Activated CD4-positive, alpha-beta T cell treated with anti-CD3 and anti-CD28 coated beads, Interleukin-2, amount 10 ng/mL, durations not matched to agents 7 days and 5 days (primary cell): ENCODE measurements at regions not wholly inside any gene's neighbourhood (a gene's known extent, or its start where the extent isn't known, plus 50 kb on each side); places are given as distances from the start of the nearest gene placed in this dataset.
A peak's percentile ranks its signal among the peaks of the same experiment; 100 is the strongest.

ENCODE experiments used
- CTCF ChIA-PET: fragments of 350-600 bp; sonication (Branson Sonifier 250); formaldehyde crosslinking; loops from one replicate; lab custom pipeline; 2021; ENCODE audit warnings: antibody characterized with exemption; lab: Charles Lee
- POLR2A ChIA-PET: fragments of 350-600 bp; sonication (Branson Sonifier 250); formaldehyde crosslinking; loops from one replicate; lab custom pipeline; 2021; ENCODE audit warnings: antibody characterized with exemption; lab: Charles Lee
- DNase-seq: peaks from one replicate; pipeline ENCODE4 v3.0.0-alpha.2; 2020
- H3K27ac Mint-ChIP-seq: one replicate; pipeline ENCODE4 v1.8.0; 2021; ENCODE audit warnings: mild to moderate bottlenecking, moderate library complexity, mixed read lengths
- H3K27me3 Mint-ChIP-seq: one replicate; pipeline ENCODE4 v1.8.0; 2021; ENCODE audit warnings: mixed read lengths
- H3K36me3 Mint-ChIP-seq: one replicate; pipeline ENCODE4 v1.8.0; 2021; ENCODE audit warnings: low read depth, mixed read lengths
- H3K4me1 Mint-ChIP-seq: one replicate; pipeline ENCODE4 v1.8.0; 2021; ENCODE audit warnings: mixed read lengths
- H3K4me3 Mint-ChIP-seq: one replicate; pipeline ENCODE4 v1.8.0; 2021; ENCODE audit warnings: mild to moderate bottlenecking, moderate library complexity, mixed read lengths
- H3K9me3 Mint-ChIP-seq: one replicate; pipeline ENCODE4 v1.8.0; 2021; ENCODE audit warnings: mixed read lengths

DNA sequence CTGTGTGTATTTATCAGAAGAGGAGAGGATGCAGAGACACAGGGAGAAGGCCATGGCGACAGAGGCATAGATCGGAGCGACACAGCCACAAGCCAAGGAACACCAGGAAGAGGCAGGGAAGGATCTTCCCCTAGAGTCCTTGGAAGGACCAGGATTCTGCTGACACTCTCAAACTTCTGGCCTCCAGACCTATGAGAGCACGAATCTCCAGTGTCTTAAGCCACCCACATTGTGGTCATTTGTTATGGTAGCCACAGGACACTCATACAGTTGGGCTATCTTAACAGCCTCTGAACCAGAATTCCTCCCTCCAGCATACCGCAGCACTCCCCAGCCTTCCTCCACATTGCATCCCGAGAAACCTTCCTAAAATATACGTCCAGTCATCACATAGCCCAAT lies 367.0 kb upstream of the MGMT start:
- Mint-ChIP-seq H3K27ac (no peak overlapping the region), H3K4me1 (peaks cover 40% of the 10 kb centered on the region)
- POLR2A ChIA-PET: no interaction called here

DNA sequence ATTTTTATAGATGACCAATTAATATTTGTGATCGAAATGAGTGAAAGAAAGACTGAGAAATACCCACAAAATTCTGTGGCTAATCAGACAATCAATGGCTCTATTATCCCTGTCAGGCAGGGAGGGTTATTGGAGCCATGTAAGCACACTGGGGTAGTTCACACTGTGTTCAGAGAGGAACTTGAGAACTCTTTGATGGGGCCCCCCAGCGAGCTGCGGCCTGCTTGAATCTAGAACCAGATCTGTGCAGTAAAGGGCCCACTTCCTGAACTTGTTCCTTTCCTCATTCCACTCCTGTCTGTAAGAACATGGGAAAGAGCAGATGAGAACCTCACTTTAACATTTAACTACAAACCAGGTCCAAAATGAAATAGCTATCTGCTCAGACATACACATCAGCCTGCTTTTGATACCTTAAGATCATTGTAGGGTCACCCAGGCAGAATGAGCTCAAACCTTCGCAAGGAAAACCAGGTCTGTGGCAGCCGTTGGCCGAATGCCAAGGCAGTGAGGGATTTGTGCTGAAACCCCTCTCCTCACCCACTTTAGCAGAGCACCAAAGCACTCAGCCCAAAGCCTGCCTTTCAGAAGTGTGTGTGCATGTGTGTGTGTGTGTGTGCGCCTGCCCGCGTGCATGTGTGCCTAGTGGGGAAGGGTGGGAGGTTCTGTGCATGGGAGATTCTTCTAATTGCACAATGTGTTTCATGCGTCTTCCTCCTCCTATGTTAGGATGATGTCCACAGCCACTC lies 365.6 kb upstream of the MGMT start:
- Mint-ChIP-seq H3K4me1 (peaks cover 51% of the 10 kb centered on the region), H3K36me3 (peaks cover 4% of the 10 kb centered on the region), H3K27me3 (no peaks in the 10 kb centered on the region), H3K9me3 (peaks cover 2% of the 10 kb centered on the region), H3K27ac (peak overlapping the region; percentile 70), H3K4me3 (no peak overlapping the region)
- DNase-seq: no peak
- ChIA-PET CTCF (interaction anchor here (1.0 kb wide), 1 partner anchor 11 kb away, joined by 4 read pairs; no protein-coding TSS in a partner anchor), POLR2A (no interaction called here)

More for the DNA sequence above, 367.0 kb upstream of the MGMT start:
- H3K36me3 Mint-ChIP-seq: peaks cover 4% of the 10 kb centered on the region
- H3K4me3 Mint-ChIP-seq: no peak overlapping the region
- peaks cover 2% of the 10 kb centered on the region for H3K27me3 Mint-ChIP-seq
- no peak for DNase-seq
- H3K9me3 Mint-ChIP-seq: peaks cover 2% of the 10 kb centered on the region
- CTCF ChIA-PET: no interaction called here

DNA sequence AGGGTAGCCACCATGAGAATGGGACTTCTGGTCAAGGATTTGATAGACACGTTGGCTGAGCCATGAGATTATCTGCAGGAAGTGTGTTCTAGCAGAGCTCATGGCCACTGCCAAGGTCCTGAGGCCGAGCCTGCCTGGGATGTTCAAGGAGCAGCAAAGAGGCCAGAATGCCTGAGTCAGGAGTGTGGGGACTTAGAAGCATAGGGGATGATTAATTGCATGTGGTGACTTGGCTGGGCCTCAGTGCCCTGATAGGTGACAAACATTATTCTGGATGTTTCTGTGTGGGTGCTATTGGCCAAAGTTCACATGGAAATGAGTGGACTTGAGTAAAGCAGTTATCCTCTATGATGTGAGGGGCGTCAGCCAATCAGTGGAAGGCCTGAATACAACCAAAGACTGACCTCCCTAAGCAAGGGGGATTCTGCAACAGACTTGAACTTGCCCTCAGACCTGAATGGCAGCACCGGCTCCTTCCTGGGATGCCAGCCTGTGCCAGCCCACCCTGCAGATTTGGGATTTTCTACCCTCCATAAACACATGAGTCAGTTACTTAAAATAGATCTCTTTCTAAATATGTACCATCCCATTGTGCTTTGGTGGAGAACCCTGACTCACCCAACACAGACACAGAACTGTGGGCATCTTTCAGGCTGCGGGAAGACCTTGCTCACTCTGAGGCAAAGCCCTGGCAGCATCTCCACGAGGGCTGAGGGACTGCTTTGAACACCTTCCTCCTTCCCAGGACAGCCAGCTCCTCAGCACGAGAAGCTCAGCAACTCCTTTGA lies 363.9 kb upstream of the MGMT start:
- H3K4me3 Mint-ChIP-seq: no peak overlapping the region
- peaks cover 3% of the 10 kb centered on the region for H3K27me3 Mint-ChIP-seq
- CTCF ChIA-PET: no interaction called here
- no peak for DNase-seq
- H3K9me3 Mint-ChIP-seq: peaks cover 6% of the 10 kb centered on the region
- peak overlapping the region; percentile 32 for H3K27ac Mint-ChIP-seq
- H3K36me3 Mint-ChIP-seq: peaks cover 4% of the 10 kb centered on the region
- H3K4me1 Mint-ChIP-seq: peaks cover 53% of the 10 kb centered on the region
- POLR2A ChIA-PET: no interaction called here

DNA sequence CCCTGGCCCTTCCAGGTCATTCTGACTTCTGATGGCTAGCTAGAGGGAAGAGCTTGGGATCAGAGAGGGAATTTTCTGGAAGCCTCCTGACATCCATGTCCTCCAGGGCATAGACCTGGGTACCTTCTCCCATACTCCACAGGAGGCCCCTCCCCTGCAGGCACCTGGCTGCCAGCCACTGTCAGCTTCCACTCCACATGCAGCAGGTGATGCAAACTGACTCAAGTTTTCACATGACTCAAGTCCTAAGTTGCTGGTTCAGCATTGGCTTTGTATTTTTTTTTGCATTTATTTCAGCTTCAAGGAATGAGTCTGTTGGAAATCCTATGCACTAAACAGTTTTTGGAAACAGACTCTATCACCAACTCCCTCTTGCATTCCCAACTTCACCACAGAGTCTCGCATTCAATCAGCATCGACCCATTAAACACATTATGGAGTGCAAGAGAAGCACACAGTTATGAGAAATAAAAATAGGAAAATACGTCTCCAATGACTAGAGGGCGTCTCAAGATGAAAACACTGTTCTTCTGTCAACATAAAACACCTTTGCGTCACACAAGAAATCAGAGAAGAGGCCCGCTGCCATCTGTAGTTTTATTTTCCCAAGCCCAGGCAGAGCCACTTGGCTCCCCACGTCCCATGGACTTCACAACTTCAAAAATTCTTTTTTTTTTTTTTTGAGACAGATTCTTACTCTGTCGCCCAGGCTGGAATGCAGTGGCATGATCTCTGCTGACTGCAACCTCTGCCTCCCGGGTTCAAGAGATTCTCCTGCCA lies 362.6 kb upstream of the MGMT start:
- CTCF ChIA-PET: interaction anchor here (1.2 kb wide), 1 partner anchor 36 kb away, joined by 3 read pairs; no protein-coding TSS in a partner anchor
- POLR2A ChIA-PET: no interaction called here
- no peak for DNase-seq

DNA sequence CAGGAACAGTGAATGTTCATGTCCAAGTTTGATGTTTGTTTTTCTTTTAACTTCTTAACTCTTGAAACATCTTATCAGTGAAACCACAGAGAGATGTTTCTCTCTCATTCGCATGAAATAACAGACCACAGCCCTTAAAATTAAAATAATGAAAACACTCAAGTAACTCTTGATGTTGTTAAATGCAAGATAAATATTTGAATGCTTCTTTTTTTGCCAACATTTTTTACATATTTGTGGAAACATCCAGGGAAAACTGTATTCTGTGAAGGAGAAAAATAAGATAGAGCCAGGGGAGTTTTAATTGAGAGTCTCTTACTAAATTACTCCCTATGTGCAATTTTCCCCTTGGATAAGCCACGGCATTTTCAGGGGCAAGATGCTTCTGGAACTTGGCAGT lies 361.8 kb upstream of the MGMT start:
- H3K36me3 Mint-ChIP-seq: peaks cover 4% of the 10 kb centered on the region
- DNase-seq: no peak
- H3K4me3 Mint-ChIP-seq: no peak overlapping the region
- H3K4me1 Mint-ChIP-seq: peaks cover 53% of the 10 kb centered on the region
- H3K9me3 Mint-ChIP-seq: peaks cover 6% of the 10 kb centered on the region
- POLR2A ChIA-PET: no interaction called here
- CTCF ChIA-PET: no interaction called here
- peaks cover 3% of the 10 kb centered on the region for H3K27me3 Mint-ChIP-seq
- H3K27ac Mint-ChIP-seq: peak overlapping the region; percentile 27

More for the DNA sequence above, 362.6 kb upstream of the MGMT start:
- Mint-ChIP-seq H3K27me3 (peaks cover 3% of the 10 kb centered on the region), H3K27ac (peak overlapping the region; percentile 27), H3K4me3 (no peak overlapping the region), H3K9me3 (peaks cover 6% of the 10 kb centered on the region), H3K4me1 (peaks cover 53% of the 10 kb centered on the region), H3K36me3 (peaks cover 4% of the 10 kb centered on the region)

DNA sequence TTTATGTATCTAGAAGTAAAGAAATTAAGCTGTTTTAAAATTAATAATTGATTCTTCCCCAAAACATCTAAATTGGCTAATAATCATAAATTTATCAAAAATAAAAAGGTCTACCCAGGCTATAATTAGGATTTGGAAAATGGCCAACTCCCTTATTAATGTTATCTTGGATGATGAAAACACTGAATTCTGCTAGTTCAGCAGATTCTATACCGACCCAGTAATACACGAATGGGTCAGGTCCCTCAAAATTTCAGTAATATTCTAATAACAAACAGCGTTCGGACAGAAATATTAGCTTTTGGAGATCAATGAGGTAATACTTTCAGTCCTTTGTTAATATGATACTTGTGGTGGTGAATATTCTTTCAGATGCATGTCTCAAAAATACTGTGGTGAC lies 360.7 kb upstream of the MGMT start:
- POLR2A ChIA-PET: no interaction called here
- no peak overlapping the region for H3K27ac Mint-ChIP-seq

DNA sequence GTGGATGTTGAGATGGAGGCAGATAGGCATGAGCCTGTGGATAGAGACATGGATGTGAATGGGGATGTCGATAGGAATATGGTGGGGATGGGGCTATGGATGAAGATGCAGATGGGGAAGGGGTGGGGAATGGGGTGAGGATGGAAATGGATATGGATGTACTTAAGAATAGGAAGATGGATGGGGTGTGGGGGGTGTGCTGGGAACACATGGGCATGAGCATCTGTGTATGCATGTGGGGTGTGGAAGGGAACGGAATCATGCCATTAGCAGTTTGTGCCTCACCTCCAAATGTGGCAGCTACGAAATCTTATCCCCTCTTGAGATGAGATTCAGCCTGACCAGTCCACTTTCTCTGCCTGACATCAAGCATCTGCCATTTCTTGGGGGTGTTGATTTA lies 359.5 kb upstream of the MGMT start:
- no peak for DNase-seq
- Mint-ChIP-seq H3K27ac (no peak overlapping the region), H3K4me1 (peaks cover 35% of the 10 kb centered on the region), H3K9me3 (peaks cover 3% of the 10 kb centered on the region), H3K36me3 (no peaks in the 10 kb centered on the region), H3K4me3 (no peak overlapping the region), H3K27me3 (peaks cover 3% of the 10 kb centered on the region)
- ChIA-PET POLR2A (no interaction called here), CTCF (no interaction called here)

More for the DNA sequence above, 360.7 kb upstream of the MGMT start:
- Mint-ChIP-seq H3K36me3 (peaks cover 4% of the 10 kb centered on the region), H3K27me3 (peaks cover 3% of the 10 kb centered on the region), H3K9me3 (peaks cover 6% of the 10 kb centered on the region), H3K4me1 (peaks cover 47% of the 10 kb centered on the region), H3K4me3 (no peak overlapping the region)
- no peak for DNase-seq
- CTCF ChIA-PET: no interaction called here

DNA sequence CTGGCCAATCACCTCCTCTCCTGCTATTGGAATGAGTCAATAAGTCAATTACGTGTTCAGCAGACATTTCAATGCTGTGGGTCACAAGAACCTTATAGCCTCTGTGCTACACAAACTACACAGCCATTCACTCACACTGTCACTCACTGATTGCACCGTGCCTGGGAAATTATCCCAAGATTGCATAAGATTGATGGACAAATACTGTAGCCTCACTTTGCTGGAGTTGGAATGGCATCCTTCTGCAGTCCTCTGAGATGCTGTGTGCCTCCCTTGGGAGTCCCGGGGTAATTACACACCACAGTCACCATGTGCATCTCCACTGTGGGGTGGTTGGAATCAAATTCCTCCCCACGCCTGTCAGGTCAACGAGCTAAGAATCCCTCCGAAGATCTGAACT lies 358.7 kb upstream of the MGMT start:
- Mint-ChIP-seq H3K27ac (no peak overlapping the region), H3K4me3 (no peak overlapping the region), H3K36me3 (no peaks in the 10 kb centered on the region), H3K27me3 (peaks cover 3% of the 10 kb centered on the region), H3K4me1 (peaks cover 26% of the 10 kb centered on the region), H3K9me3 (peaks cover 3% of the 10 kb centered on the region)
- DNase-seq: no peak
- POLR2A ChIA-PET: no interaction called here
- CTCF ChIA-PET: no interaction called here

DNA sequence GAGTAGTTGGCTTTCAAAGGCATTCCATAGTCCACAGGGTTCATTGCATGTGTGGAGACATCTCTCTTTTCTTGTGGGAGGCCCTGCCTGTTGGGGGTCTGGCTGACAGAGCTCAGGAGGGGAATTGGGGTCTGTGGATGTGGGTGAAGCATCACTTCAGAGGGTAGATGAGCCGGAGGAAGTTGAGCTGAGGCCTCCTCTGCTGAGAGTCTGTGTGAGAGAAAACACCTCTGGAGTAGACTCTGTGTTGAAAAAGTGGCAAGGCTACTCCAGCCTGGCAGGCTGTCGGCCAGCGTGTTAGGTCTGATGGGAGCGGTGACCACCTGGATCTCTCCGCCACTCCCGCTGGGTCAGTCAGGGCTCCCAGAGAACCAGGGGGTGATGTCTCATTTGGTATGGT lies 358.0 kb upstream of the MGMT start:
- H3K36me3 Mint-ChIP-seq: no peaks in the 10 kb centered on the region
- peaks cover 3% of the 10 kb centered on the region for H3K27me3 Mint-ChIP-seq
- H3K27ac Mint-ChIP-seq: peak overlapping the region; percentile 4
- POLR2A ChIA-PET: no interaction called here
- H3K9me3 Mint-ChIP-seq: peaks cover 3% of the 10 kb centered on the region
- CTCF ChIA-PET: no interaction called here
- H3K4me1 Mint-ChIP-seq: peaks cover 23% of the 10 kb centered on the region
- no peak for DNase-seq
- H3K4me3 Mint-ChIP-seq: no peak overlapping the region

GRCh38 chr10:129110780-129111179 lies 356.3 kb upstream of the MGMT start:
- no peaks in the 10 kb centered on the region for H3K36me3 Mint-ChIP-seq
- DNase-seq: no peak
- POLR2A ChIA-PET: no interaction called here
- H3K4me3 Mint-ChIP-seq: no peak overlapping the region
- peaks cover 3% of the 10 kb centered on the region for H3K9me3 Mint-ChIP-seq
- peaks cover 14% of the 10 kb centered on the region for H3K4me1 Mint-ChIP-seq
- CTCF ChIA-PET: no interaction called here
- H3K27me3 Mint-ChIP-seq: peaks cover 3% of the 10 kb centered on the region
- no peak overlapping the region for H3K27ac Mint-ChIP-seq

- Mint-ChIP-seq H3K4me3 (no peak overlapping the region), H3K27me3 (peaks cover 2% of the 10 kb centered on the region)
- POLR2A ChIA-PET: no interaction called here
Measured at GRCh38 chr10:129111922-129112321, 355.1 kb upstream of the MGMT start.

DNA sequence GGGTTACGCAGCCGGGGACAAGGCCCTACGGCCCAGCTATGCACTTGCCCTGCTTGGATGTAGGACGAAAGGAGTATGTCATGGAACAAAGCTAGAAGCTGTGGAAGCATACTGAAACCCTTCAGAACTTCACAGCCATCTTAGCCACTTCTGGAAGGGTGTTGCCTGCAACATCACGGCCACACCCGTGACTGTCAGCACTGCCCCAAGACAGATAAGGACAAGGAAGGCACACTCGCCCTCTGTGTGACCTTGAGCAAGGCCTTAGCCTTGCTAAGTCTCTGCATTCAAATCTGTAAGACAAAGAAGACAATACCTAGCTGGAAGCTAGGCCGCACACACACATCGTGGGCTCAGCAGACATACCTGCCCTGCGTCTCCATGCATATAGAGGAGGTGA lies 352.5 kb upstream of the MGMT start:
- Mint-ChIP-seq H3K36me3 (no peaks in the 10 kb centered on the region), H3K9me3 (peaks cover 4% of the 10 kb centered on the region), H3K4me1 (peaks cover 5% of the 10 kb centered on the region), H3K27ac (no peak overlapping the region), H3K27me3 (peaks cover 2% of the 10 kb centered on the region), H3K4me3 (no peak overlapping the region)
- ChIA-PET POLR2A (no interaction called here), CTCF (no interaction called here)
- no peak for DNase-seq

More at GRCh38 chr10:129111922-129112321, 355.1 kb upstream of the MGMT start:
- Mint-ChIP-seq H3K9me3 (peaks cover 2% of the 10 kb centered on the region), H3K4me1 (peaks cover 6% of the 10 kb centered on the region), H3K36me3 (no peaks in the 10 kb centered on the region), H3K27ac (no peak overlapping the region)
- no peak for DNase-seq
- CTCF ChIA-PET: no interaction called here

DNA sequence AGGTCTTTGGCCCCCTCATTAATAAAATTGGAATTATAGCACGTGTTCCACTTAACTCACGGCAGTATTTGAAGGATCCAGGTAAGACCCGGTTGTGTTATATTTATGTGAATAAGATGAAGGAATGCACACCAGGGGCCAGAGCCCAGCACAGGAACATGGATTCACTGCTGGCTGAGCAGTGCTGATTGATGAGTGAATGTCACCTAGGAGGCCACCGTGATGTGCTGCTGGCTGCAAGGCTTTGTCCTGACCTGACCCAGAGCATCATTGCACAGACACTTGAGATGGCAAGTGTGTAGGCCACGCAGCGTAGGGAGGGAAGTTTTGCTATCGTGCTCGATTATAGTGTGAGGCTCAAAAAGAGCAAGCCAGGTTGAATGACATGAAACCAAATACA lies 350.7 kb upstream of the MGMT start:
- Mint-ChIP-seq H3K27ac (no peak overlapping the region), H3K27me3 (peaks cover 5% of the 10 kb centered on the region), H3K4me3 (no peak overlapping the region), H3K36me3 (no peaks in the 10 kb centered on the region), H3K4me1 (peaks cover 10% of the 10 kb centered on the region), H3K9me3 (peaks cover 4% of the 10 kb centered on the region)
- CTCF ChIA-PET: no interaction called here
- POLR2A ChIA-PET: no interaction called here
- DNase-seq: no peak
